ENCODE measurements at regions not wholly inside any gene's neighbourhood (a gene's known extent, or its start where the extent isn't known, plus 50 kb on each side); places are given as distances from the start of the nearest gene placed in this dataset.

- ChIA-PET CTCF (interaction anchor here (0.6 kb wide), 2 partner anchors 10 to 260 kb away, joined by 4 to 6 read pairs; no protein-coding TSS in a partner anchor), POLR2A (no interaction called here)
- TF ChIP-seq HDGF (IDR thresholded peaks at IDR 0.05; ENCODE audit: borderline replicate concordance): no peak
- no peak for TF ChIP-seq ZNF384 (IDR thresholded peaks at IDR 0.05)
- no peak for TF ChIP-seq BHLHE40 (IDR thresholded peaks at IDR 0.05; ENCODE audit: borderline replicate concordance)
- TF ChIP-seq SP1 (IDR thresholded peaks at IDR 0.05): no peak
- TF ChIP-seq LEF1 (IDR thresholded peaks at IDR 0.05; ENCODE audit: borderline replicate concordance): no peak
- TF ChIP-seq ELF4 (IDR thresholded peaks at IDR 0.05): no peak
- no peak for TF ChIP-seq FOXM1 (IDR thresholded peaks at IDR 0.05; ENCODE audit: borderline replicate concordance)
- no peak for TF ChIP-seq PKNOX1 (IDR thresholded peaks at IDR 0.05)
- TF ChIP-seq L3MBTL2 (conservative IDR thresholded peaks at IDR 0.05): no peak
- TF ChIP-seq FOXA1 (IDR thresholded peaks at IDR 0.05): no peak
- TF ChIP-seq ARNT (IDR thresholded peaks at IDR 0.05): no peak
- TF ChIP-seq FOXK2 (IDR thresholded peaks at IDR 0.05): no peak
- TF ChIP-seq TARDBP (IDR thresholded peaks at IDR 0.05): no peak
- no peak for TF ChIP-seq SUZ12 (IDR thresholded peaks at IDR 0.05)
- TF ChIP-seq CTBP1 (IDR thresholded peaks at IDR 0.05; ENCODE audit: borderline replicate concordance): no peak
- TF ChIP-seq NFRKB (IDR thresholded peaks at IDR 0.05): no peak
- DNase-seq (ENCODE audit: extremely low spot score): no peak
These were observed 374.9 kb downstream of the SPRY2 start for GRCh38 chr13:79966059-79966458.

- POLR2A ChIA-PET: no interaction called here
- DNase-seq (ENCODE audit: extremely low spot score): no peak
- CTCF ChIA-PET: no interaction called here
- TF ChIP-seq L3MBTL2 (conservative IDR thresholded peaks at IDR 0.05) (no peak), SUZ12 (IDR thresholded peaks at IDR 0.05) (no peak), FOXM1 (IDR thresholded peaks at IDR 0.05; ENCODE audit: borderline replicate concordance) (no peak), SP1 (IDR thresholded peaks at IDR 0.05) (no peak), TARDBP (IDR thresholded peaks at IDR 0.05) (no peak), PKNOX1 (IDR thresholded peaks at IDR 0.05) (no peak), CTBP1 (IDR thresholded peaks at IDR 0.05; ENCODE audit: borderline replicate concordance) (no peak), NFRKB (IDR thresholded peaks at IDR 0.05) (no peak), LEF1 (IDR thresholded peaks at IDR 0.05; ENCODE audit: borderline replicate concordance) (no peak), HDGF (IDR thresholded peaks at IDR 0.05; ENCODE audit: borderline replicate concordance) (no peak)
These were observed 394.4 kb downstream of the SPRY2 start for GRCh38 chr13:79946556-79946955.

- CTCF ChIA-PET: interaction anchor here (0.6 to 1.6 kb wide), 4 partner anchors 183 to 1279 kb away, joined by 3 to 4 read pairs (median 4); no protein-coding TSS in a partner anchor
- DNase-seq (ENCODE audit: extremely low spot score): no peak
- TF ChIP-seq SP1 (IDR thresholded peaks at IDR 0.05): no peak
- no peak for TF ChIP-seq L3MBTL2 (conservative IDR thresholded peaks at IDR 0.05)
- TF ChIP-seq SUZ12 (IDR thresholded peaks at IDR 0.05): no peak
- TF ChIP-seq NFRKB (IDR thresholded peaks at IDR 0.05): no peak
- no peak for TF ChIP-seq ZNF384 (IDR thresholded peaks at IDR 0.05)
- TF ChIP-seq ARNT (IDR thresholded peaks at IDR 0.05): no peak
- no peak for TF ChIP-seq FOXK2 (IDR thresholded peaks at IDR 0.05)
- TF ChIP-seq HDGF (IDR thresholded peaks at IDR 0.05; ENCODE audit: borderline replicate concordance): no peak
- TF ChIP-seq FOXM1 (IDR thresholded peaks at IDR 0.05; ENCODE audit: borderline replicate concordance): no peak
- no peak for TF ChIP-seq BHLHE40 (IDR thresholded peaks at IDR 0.05; ENCODE audit: borderline replicate concordance)
- TF ChIP-seq TARDBP (IDR thresholded peaks at IDR 0.05): no peak
- TF ChIP-seq CTBP1 (IDR thresholded peaks at IDR 0.05; ENCODE audit: borderline replicate concordance): no peak
- no peak for TF ChIP-seq FOXA1 (IDR thresholded peaks at IDR 0.05)
- no peak for TF ChIP-seq LEF1 (IDR thresholded peaks at IDR 0.05; ENCODE audit: borderline replicate concordance)
- no peak for TF ChIP-seq ELF4 (IDR thresholded peaks at IDR 0.05)
- TF ChIP-seq PKNOX1 (IDR thresholded peaks at IDR 0.05): no peak
- POLR2A ChIA-PET: interaction anchor here (1.2 kb wide), 1 partner anchor 397 kb away, joined by 3 read pairs; the partner anchor contains the start of gene SPRY2
These were observed 397.4 kb downstream of the SPRY2 start for GRCh38 chr13:79943346-79944023.

GRCh38 chr13:79941752-79942151, 399.2 kb downstream of the SPRY2 start:
- ChIA-PET CTCF (interaction anchor here (0.5 kb wide), 1 partner anchor 250 kb away, joined by 4 read pairs; no protein-coding TSS in a partner anchor), POLR2A (interaction anchor here (0.5 kb wide), 1 partner anchor 33 kb away, joined by 3 read pairs; no protein-coding TSS in a partner anchor)
- DNase-seq (ENCODE audit: extremely low spot score): no peak
- TF ChIP-seq FOXM1 (IDR thresholded peaks at IDR 0.05; ENCODE audit: borderline replicate concordance) (no peak), ARNT (IDR thresholded peaks at IDR 0.05) (no peak), ZNF384 (IDR thresholded peaks at IDR 0.05) (no peak), PKNOX1 (IDR thresholded peaks at IDR 0.05) (no peak), CTBP1 (IDR thresholded peaks at IDR 0.05; ENCODE audit: borderline replicate concordance) (no peak), FOXA1 (IDR thresholded peaks at IDR 0.05) (no peak)

GRCh38 chr13:79939689-79940088, 401.2 kb downstream of the SPRY2 start:
- ChIA-PET CTCF (no interaction called here), POLR2A (interaction anchor here (1.2 kb wide), 2 partner anchors 14 to 401 kb away, joined by 3 to 6 read pairs; partner anchors contain the start of gene SPRY2)
- TF ChIP-seq LEF1 (IDR thresholded peaks at IDR 0.05; ENCODE audit: borderline replicate concordance) (no peak), FOXK2 (IDR thresholded peaks at IDR 0.05) (no peak), ARNT (IDR thresholded peaks at IDR 0.05) (no peak), HDGF (IDR thresholded peaks at IDR 0.05; ENCODE audit: borderline replicate concordance) (no peak), NFRKB (IDR thresholded peaks at IDR 0.05) (no peak), ELF4 (IDR thresholded peaks at IDR 0.05) (no peak), BHLHE40 (IDR thresholded peaks at IDR 0.05; ENCODE audit: borderline replicate concordance) (no peak), SUZ12 (IDR thresholded peaks at IDR 0.05) (no peak), PKNOX1 (IDR thresholded peaks at IDR 0.05) (no peak), CTBP1 (IDR thresholded peaks at IDR 0.05; ENCODE audit: borderline replicate concordance) (no peak), FOXM1 (IDR thresholded peaks at IDR 0.05; ENCODE audit: borderline replicate concordance) (no peak), TARDBP (IDR thresholded peaks at IDR 0.05) (no peak), L3MBTL2 (conservative IDR thresholded peaks at IDR 0.05) (no peak), FOXA1 (IDR thresholded peaks at IDR 0.05) (no peak), SP1 (IDR thresholded peaks at IDR 0.05) (no peak), ZNF384 (IDR thresholded peaks at IDR 0.05) (no peak)
- no peak for DNase-seq (ENCODE audit: extremely low spot score)
